Pancreas (tissue), 10 donors: ENCODE measurements at regions not wholly inside any gene's neighbourhood (a gene's known extent, or its start where the extent isn't known, plus 50 kb on each side); places are given as distances from the start of the nearest gene placed in this dataset.

ENCODE experiments used
- ATAC-seq, 4 donors: fragments of 200-7000 bp; cut with Tn5 transposase; one replicate each; pipeline versions ENCODE4 v1.8.0 to v1.9.1; 2020; ENCODE audit warnings: mild to moderate bottlenecking in 4 of 4, moderate library complexity in 4 of 4
- DNase-seq, 6 donors: peaks; one replicate each; pipeline ENCODE4 v3.0.0-alpha.2; 2020
- FAIRE-seq: peaks from 2 replicates; lab custom pipeline; 2012; peaks lifted over from hg19 to GRCh38; lab: Jason Lieb, UNC
- H3K27ac ChIP-seq, 4 donors: fragments of 200-600 bp; sonication (generic); 1 replicate in 3 of 4; 2 replicates in 1 of 4; pipeline versions ENCODE4 v1.5.0 to v1.8.0; 2020
- H3K27me3 ChIP-seq, 4 donors: fragments of 200-600 bp; one replicate each; pipeline ENCODE4 v1.8.0; 2021
- H3K36me3 ChIP-seq, 3 donors: fragments of 200-600 bp; sonication (generic) in 1 of 3; one replicate each; pipeline versions ENCODE4 v1.5.0 to v1.8.0; 2020 to 2021
- H3K4me1 ChIP-seq, 3 donors: fragments of 200-600 bp; one replicate each; pipeline ENCODE4 v1.8.0; 2021
- H3K4me3 ChIP-seq, 4 donors: fragments of 200-600 bp; sonication (generic) in 2 of 4; one replicate each; pipeline versions ENCODE4 v1.5.0 to v1.8.0; 2020 to 2021
- H3K9me3 ChIP-seq, 4 donors: fragments of 200-600 bp; one replicate each; pipeline ENCODE4 v1.8.0; 2021
- CTCF ChIP-seq, 4 donors: fragments of 200-600 bp; sonication (generic) in 3 of 4; IDR thresholded peaks; one replicate each; pipeline versions ENCODE4 v1.5.0 to v1.8.0; 2021; ENCODE audit warnings: antibody characterized with exemption in 4 of 4
- WGBS, 2 donors: extraction: QIAGEN DNeasy Blood & Tissue Kit; methylation state at CpG; one replicate each; pipeline ENCODE4 v1.1.7; 2013; 5-methylcytosine and 5-hydroxymethylcytosine counted together
- intact Hi-C, 3 donors: fragments of 100-400 bp; cut with DNase I; formaldehyde crosslinking; loops; one replicate each; pipeline versions ENCODE4 v1.11.1 to v1.14.2; 2022
- donor health status: healthy with polysubstance abuse.
- donor health status: DM: no; HTN: no; CAD: no; lungs with moderate emphysema.
- donor health status: DM: no; HTN: no; CAD: no.
- donor health status: control.
- donor health status: control.
- donor health status: Bipolar disorder and iron deficiency.
- donor health status: DM: yes; HTN: yes; CAD: no.
- donor health status: DM: no; HTN: no; CAD: no.
- donor health status: DM: no; HTN: no; CAD: no.
- donor health status: DM: yes; HTN: yes; CAD: no.

GRCh38 chr1:29497395-29498125 is 261.2 kb downstream of the PTPRU start:
- 86 to 95% methylated on average over 10 of the region's 10 CpGs for WGBS, 2 donors
- no peak for DNase-seq
- H3K36me3 ChIP-seq, result no peaks in the 10 kb centered on the region
- no peak overlapping the region for H3K27ac ChIP-seq
- no peaks in the 10 kb centered on the region for H3K27me3 ChIP-seq
- TF ChIP-seq CTCF (IDR thresholded peaks at IDR 0.05), result no peak
- intact Hi-C loops, result no loop called here
- no peak overlapping the region for H3K4me3 ChIP-seq
- no peaks in the 10 kb centered on the region for H3K9me3 ChIP-seq
- no peaks in the 10 kb centered on the region for H3K4me1 ChIP-seq
- FAIRE-seq, result no peak
- ATAC-seq, result no peak

- intact Hi-C loops, result no loop called here
Observed at GRCh38 chr1:29496701-29497100, 260.4 kb downstream of the PTPRU start.

GRCh38 chr1:29490204-29490934 is 254.0 kb downstream of the PTPRU start:
- no peak overlapping the region for H3K4me3 ChIP-seq
- no peak overlapping the region for H3K27ac ChIP-seq
- DNase-seq (no peak), ATAC-seq (no peak), FAIRE-seq (no peak)
- intact Hi-C loops, result no loop called here
- H3K4me1 ChIP-seq, result no peaks in the 10 kb centered on the region
- H3K27me3 ChIP-seq, result no peaks in the 10 kb centered on the region
- no peaks in the 10 kb centered on the region for H3K36me3 ChIP-seq
- H3K9me3 ChIP-seq, result no peaks in the 10 kb centered on the region
- TF ChIP-seq CTCF (IDR thresholded peaks at IDR 0.05), result no peak
- WGBS, 2 donors, result 27 to 29% methylated on average over 11 of the region's 11 CpGs

More at GRCh38 chr1:29496701-29497100, 260.4 kb downstream of the PTPRU start:
- 84 to 88% methylated on average over 8 of the region's 8 CpGs for WGBS, 2 donors
- DNase-seq (no peak), FAIRE-seq (no peak), ATAC-seq (no peak)
- H3K4me1 ChIP-seq, result no peaks in the 10 kb centered on the region
- H3K27me3 ChIP-seq, result no peaks in the 10 kb centered on the region
- H3K27ac ChIP-seq, result no peak overlapping the region
- no peak overlapping the region for H3K4me3 ChIP-seq
- H3K9me3 ChIP-seq, result no peaks in the 10 kb centered on the region
- H3K36me3 ChIP-seq, result no peaks in the 10 kb centered on the region
- no peak for TF ChIP-seq CTCF (IDR thresholded peaks at IDR 0.05)

GRCh38 chr1:29489471-29489870 is 253.1 kb downstream of the PTPRU start:
- Histone ChIP-seq H3K27me3 (no peaks in the 10 kb centered on the region), H3K9me3 (no peaks in the 10 kb centered on the region), H3K36me3 (no peaks in the 10 kb centered on the region), H3K27ac (no peak overlapping the region), H3K4me3 (no peak overlapping the region), H3K4me1 (no peaks in the 10 kb centered on the region)
- no peak for FAIRE-seq
- TF ChIP-seq CTCF (IDR thresholded peaks at IDR 0.05), result no peak
- no peak for ATAC-seq
- DNase-seq, result no peak
- intact Hi-C loops, result no loop called here
- 86 to 92% methylated on average over 5 of the region's 5 CpGs for WGBS, 2 donors
